Right atrium auricular region (tissue), 2 donors: ENCODE measurements at regions not wholly inside any gene's neighbourhood (a gene's known extent, or its start where the extent isn't known, plus 50 kb on each side); places are given as distances from the start of the nearest gene placed in this dataset.

Experiments used
- DNase-seq: peaks from one replicate; pipeline ENCODE4 v3.0.0-alpha.2; 2019; ENCODE audit warnings: low spot score
- H3K27ac ChIP-seq, 2 donors: fragments of 200-600 bp; sonication (generic); 1 replicate in 1 of 2; 2 replicates in 1 of 2; pipeline ENCODE4 v1.5.1; 2016 to 2019
- H3K27me3 ChIP-seq, 2 donors: fragments of 200-600 bp; sonication (generic); one replicate each; pipeline versions ENCODE4 v1.5.1 to v1.6.0; 2017 to 2019
- H3K36me3 ChIP-seq: fragments of 200-600 bp; sonication (generic); one replicate; pipeline ENCODE4 v1.5.1; 2016
- H3K4me1 ChIP-seq, 2 donors: fragments of 200-600 bp; sonication (generic); one replicate each; pipeline versions ENCODE4 v1.5.1 to v1.6.0; 2017 to 2019
- H3K4me3 ChIP-seq, 2 donors: fragments of 200-600 bp; sonication (generic); 1 replicate in 1 of 2; 2 replicates in 1 of 2; pipeline ENCODE4 v1.5.1; 2017 to 2019; ENCODE audit warnings: mild to moderate bottlenecking in 1 of 2, moderate library complexity in 1 of 2
- H3K9me3 ChIP-seq, 2 donors: fragments of 200-600 bp; sonication (generic); one replicate each; pipeline ENCODE4 v1.5.1; 2019
- TF ChIP-seq, protein P1 (sequence below), 2 donors: fragments of 200-600 bp; sonication (generic); IDR thresholded peaks; one replicate each; pipeline ENCODE4 v1.5.1; 2019; ENCODE audit warnings: antibody characterized with exemption in 2 of 2

DNA sequence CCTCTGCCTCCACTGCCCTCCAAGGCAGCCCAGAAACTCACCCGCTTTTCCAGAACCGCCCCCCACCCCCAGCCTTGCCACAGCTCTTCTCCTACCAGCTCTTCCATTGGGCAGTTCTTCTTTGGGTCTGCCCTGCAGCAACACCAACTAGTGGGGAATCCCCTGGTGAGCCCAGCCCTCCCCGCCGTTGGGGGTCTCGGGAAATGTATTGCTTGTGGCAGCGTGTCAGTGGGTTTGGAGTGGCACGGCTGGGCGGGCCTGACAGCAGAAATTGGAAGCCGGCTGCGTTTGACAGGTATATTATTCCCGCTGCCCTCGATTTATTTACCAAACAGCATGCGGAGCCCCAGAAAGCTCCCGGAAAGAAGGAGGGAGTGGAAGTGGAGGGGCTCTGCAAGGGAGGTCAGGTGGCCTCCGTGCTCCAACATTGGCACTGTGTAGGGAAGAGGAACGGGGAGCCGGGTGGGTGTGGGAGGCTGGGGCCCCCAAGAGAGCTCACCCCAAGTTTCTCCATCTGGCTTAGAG is 65.2 kb upstream of the NECTIN1 start:
- DNase-seq: no peak

DNA sequence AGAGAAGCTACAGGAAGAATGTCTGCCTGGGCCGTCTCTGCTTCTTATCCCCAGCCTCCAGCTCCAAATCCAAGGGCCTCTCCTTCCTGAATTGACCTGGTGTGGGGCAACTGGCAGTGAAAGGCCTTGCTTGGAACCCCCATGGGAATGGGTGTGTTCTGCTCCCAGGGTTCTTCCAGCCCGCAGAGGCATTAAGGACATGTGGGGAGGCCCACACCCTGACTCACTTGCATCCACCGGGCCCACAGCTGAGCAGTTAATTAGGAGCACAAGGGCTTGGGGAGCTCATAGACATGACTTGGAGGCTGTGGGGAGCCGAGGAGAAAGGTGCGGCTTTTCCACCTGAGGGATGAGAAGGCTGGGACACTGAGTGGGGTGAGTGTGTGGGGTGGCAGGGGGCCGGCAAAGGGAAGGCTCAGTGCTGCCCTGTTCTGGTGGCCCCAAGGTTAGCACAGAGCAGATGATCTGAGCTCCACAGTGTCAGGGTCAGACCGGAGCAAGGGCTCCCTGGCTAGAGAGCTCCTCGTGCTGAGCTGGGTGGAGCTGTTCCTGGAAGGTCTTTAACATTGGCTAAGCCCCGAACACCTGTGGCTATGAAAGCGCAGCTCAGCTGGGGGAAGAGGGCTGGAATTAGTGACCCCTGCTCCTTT is 64.5 kb upstream of the NECTIN1 start:
- Histone ChIP-seq H3K27me3 (no peaks in the 10 kb centered on the region), H3K36me3 (no peaks in the 10 kb centered on the region), H3K4me3 (no peak overlapping the region), H3K9me3 (no peaks in the 10 kb centered on the region), H3K4me1 (no peaks in the 10 kb centered on the region), H3K27ac (no peak overlapping the region)
- TF ChIP-seq, protein P1, sequence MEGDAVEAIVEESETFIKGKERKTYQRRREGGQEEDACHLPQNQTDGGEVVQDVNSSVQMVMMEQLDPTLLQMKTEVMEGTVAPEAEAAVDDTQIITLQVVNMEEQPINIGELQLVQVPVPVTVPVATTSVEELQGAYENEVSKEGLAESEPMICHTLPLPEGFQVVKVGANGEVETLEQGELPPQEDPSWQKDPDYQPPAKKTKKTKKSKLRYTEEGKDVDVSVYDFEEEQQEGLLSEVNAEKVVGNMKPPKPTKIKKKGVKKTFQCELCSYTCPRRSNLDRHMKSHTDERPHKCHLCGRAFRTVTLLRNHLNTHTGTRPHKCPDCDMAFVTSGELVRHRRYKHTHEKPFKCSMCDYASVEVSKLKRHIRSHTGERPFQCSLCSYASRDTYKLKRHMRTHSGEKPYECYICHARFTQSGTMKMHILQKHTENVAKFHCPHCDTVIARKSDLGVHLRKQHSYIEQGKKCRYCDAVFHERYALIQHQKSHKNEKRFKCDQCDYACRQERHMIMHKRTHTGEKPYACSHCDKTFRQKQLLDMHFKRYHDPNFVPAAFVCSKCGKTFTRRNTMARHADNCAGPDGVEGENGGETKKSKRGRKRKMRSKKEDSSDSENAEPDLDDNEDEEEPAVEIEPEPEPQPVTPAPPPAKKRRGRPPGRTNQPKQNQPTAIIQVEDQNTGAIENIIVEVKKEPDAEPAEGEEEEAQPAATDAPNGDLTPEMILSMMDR (IDR thresholded peaks at IDR 0.05): no peak
- DNase-seq: no peak

More for the DNA sequence above, 65.2 kb upstream of the NECTIN1 start:
- H3K4me1 ChIP-seq: no peaks in the 10 kb centered on the region
- no peak overlapping the region for H3K27ac ChIP-seq
- no peak overlapping the region for H3K4me3 ChIP-seq
- TF ChIP-seq, protein P1 (IDR thresholded peaks at IDR 0.05): no peak
- no peaks in the 10 kb centered on the region for H3K9me3 ChIP-seq
- H3K27me3 ChIP-seq: no peaks in the 10 kb centered on the region
- no peaks in the 10 kb centered on the region for H3K36me3 ChIP-seq

DNA sequence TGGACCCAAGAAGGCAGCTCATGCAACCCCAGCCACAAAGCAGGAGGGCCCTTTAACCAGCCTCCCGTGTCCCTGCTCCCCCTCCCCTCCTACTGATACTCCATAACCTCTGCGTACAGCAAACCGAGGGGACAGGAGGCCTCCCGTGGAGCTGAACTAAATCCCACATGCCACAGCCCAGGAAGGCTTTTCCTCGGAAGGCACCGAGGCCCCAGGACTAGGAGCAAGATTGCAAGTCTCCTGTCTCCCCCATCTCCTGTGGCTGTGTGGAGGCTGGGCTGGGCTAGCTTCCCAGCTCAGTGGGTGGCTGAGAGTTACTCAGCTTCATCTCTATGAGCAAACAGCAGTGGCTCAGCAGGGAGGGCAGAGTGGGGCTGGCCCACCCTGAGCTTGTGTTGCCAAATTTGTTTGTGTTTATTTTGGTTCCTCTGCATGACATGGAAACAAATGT is 62.7 kb upstream of the NECTIN1 start:
- no peaks in the 10 kb centered on the region for H3K27me3 ChIP-seq
- TF ChIP-seq, protein P1 (IDR thresholded peaks at IDR 0.05): no peak
- no peak overlapping the region for H3K4me3 ChIP-seq
- no peaks in the 10 kb centered on the region for H3K36me3 ChIP-seq
- H3K27ac ChIP-seq: no peak overlapping the region
- no peaks in the 10 kb centered on the region for H3K4me1 ChIP-seq
- no peaks in the 10 kb centered on the region for H3K9me3 ChIP-seq
- DNase-seq: no peak

DNA sequence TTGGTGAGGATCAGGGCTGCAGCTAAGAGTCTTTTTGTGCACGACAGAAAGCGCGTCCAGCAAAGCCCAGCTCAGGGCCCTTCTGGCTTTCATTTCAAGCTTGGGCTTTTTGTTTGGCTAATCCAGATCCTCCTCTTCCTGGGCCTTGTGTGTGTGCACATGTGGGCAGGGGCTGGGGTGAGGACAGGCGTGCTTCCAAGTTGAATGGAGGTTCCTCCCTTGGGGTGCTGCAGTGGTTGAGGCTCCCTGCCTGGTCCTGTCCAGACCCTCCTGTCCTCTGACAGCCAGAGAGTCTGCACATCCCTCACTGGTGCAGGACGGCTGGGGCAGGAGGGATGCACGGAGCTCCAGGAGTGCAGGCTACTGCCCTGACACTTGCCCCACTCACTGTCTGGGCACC is 62.0 kb upstream of the NECTIN1 start:
- no peak overlapping the region for H3K27ac ChIP-seq
- no peak overlapping the region for H3K4me3 ChIP-seq
- no peak for DNase-seq
- no peaks in the 10 kb centered on the region for H3K27me3 ChIP-seq
- no peaks in the 10 kb centered on the region for H3K9me3 ChIP-seq
- no peaks in the 10 kb centered on the region for H3K4me1 ChIP-seq
- TF ChIP-seq, protein P1 (IDR thresholded peaks at IDR 0.05): no peak
- H3K36me3 ChIP-seq: no peaks in the 10 kb centered on the region

DNA sequence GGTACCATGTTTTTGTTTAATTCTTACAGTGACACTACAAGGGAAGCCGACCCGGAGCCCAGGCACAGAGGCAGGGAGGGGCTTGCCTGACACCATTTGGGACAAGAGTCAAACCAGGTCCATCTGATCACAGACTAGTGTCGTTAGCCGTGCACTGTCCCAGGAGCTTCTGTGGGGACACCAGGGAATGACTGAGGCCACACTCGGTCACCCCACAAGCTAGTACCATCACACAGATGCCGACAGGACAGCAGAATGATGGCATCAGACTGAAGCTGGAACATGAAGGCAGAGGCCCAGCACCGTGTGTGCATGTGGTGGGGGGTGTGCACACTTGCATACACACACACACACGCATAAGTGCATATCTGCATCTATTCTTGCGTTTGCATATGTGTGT is 61.5 kb upstream of the NECTIN1 start:
- Histone ChIP-seq H3K9me3 (no peaks in the 10 kb centered on the region), H3K4me1 (no peaks in the 10 kb centered on the region), H3K36me3 (no peaks in the 10 kb centered on the region), H3K4me3 (no peak overlapping the region), H3K27me3 (no peaks in the 10 kb centered on the region), H3K27ac (no peak overlapping the region)
- DNase-seq: no peak
- TF ChIP-seq, protein P1 (IDR thresholded peaks at IDR 0.05): no peak
